ENCODE measurements at regions not wholly inside any gene's neighbourhood (a gene's known extent, or its start where the extent isn't known, plus 50 kb on each side); places are given as distances from the start of the nearest gene placed in this dataset.
"Not testable (repeated sequence)": the region's sequence is repeated elsewhere in the genome, so short reads cannot be mapped to it uniquely, and the experiment has no call there.

GRCh38 chr18:42328931-42329330, 373.9 kb downstream of the PIK3C3 start:
- no peak for DNase-seq (ENCODE audit: low read depth)

DNA sequence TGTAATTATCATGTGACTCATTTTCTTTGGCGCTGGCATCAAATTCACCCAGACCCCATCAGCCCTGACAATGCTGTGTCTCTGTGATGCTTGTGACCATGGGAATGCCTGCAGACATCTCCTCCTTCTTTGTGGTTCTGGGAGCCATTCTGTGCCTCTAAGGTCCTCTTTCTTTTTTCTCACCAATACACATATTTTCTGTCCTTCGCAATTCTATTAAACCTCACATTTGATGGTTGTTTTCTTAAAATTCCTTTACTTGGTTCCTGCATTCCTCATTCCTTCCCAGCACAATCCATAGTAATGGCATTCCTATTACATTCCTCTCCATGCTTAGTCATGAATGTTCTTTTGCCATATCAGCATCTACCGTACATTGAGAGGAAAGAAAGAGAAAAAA, 375.3 kb downstream of the PIK3C3 start:
- DNase-seq (ENCODE audit: low read depth) = no peak

- no peak for DNase-seq (ENCODE audit: low read depth)
Observed at GRCh38 chr18:42333558-42333957, 378.5 kb downstream of the PIK3C3 start.

- DNase-seq (ENCODE audit: low read depth) = no peak
Observed at GRCh38 chr18:42334931-42335330, 379.9 kb downstream of the PIK3C3 start.

- no peak for DNase-seq (ENCODE audit: low read depth)
Observed at GRCh38 chr18:42336139-42336538, 381.1 kb downstream of the PIK3C3 start.

DNA sequence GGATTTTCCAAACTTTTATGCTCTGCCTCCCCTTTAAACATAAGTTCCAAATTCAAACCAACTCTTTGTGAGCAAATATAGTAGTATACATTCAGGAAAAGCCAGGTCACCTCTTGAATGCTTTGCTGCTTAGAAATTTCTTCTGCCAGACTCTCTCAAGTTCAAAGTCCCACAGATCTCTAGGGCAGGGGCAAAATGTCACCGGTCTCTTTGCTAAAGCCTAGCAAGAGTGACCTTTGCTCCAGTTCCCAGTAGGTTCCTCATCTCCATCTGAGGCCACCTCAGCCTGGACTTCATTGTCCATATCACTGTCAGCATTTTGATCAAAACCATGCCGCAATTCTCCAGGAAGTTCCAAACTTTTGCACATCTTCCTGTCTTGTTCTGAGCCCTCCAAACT, 382.3 kb downstream of the PIK3C3 start:
- not testable (repeated sequence) for DNase-seq (ENCODE audit: low read depth)

DNA sequence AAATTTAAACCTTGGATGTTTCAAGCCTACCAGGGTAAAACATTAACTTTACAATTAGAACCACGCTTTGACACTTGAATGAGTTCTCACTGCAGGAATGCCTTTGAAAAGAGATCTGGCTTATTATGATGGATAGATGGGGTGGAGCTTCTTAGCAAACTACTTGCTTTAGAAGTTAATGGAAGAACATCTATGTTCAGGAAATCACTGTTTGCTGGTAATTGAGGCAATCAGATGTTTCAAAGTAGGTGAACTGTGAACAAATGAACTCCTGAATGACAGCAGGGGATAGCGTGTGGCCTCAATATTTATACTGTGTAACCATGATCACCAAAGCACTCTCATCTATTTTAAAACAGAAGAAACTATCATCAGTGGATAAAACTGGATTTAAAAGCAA, 383.6 kb downstream of the PIK3C3 start:
- DNase-seq (ENCODE audit: low read depth) = no peak

DNA sequence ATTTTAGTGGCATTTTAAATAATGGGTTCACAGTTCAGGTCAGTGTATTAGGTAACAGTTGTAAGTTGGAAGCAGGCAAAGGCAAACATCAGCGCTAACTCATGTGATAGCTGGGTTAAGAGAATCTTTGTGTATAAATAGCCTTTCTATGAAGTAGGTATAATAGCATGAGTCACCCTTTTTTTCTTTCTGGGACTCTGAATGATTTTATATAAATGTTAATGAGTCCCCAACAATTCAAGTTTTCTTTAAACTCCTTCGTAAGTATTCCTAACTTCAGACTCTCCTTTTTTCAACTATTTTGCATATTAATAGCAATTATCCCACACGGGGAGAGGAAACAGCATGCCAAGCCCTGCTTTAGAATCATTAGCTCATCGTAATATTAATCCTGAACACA, 384.3 kb downstream of the PIK3C3 start:
- no peak for DNase-seq (ENCODE audit: low read depth)

GRCh38 chr18:42340423-42341009, 385.5 kb downstream of the PIK3C3 start:
- no peak for DNase-seq (ENCODE audit: low read depth)

DNA sequence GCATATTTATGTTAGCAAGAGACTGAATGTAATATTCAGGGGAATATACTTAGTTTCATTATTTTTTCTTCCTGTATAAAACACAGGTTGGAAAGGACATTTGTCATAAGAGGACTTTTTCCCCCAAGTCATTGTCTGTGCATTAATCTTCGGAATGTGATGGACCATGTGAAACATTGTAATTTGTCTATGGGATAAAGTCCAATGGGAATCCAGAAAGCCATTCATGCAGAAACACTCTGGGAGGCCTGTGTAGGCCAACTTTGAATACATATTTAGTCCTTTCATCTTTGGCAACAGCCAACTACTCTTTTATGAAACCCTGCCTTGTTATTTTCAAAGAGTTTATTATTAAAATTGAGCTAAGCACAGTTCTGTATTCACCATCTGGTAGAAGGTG, 386.4 kb downstream of the PIK3C3 start:
- DNase-seq (ENCODE audit: low read depth) = no peak

DNA sequence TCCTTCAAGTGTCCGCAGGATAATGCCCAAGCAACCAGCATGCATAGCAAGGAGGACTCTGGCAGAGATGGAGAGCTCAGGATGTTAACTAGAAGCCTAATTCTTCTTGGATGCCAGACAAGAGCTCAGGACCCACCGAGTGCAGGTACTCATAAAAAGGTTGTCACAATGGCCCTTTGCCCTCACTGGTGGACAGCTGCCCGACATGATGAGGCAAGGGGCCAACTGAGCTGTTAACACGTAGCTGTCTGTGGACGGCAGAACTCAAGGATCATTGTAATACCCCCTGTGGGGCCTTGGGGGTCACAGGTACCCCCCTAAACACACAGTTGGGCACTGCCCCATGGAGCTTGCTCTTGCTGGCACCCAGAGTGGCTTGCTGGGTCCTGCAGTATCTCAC, 393.7 kb downstream of the PIK3C3 start:
- no peak for DNase-seq (ENCODE audit: low read depth)

DNA sequence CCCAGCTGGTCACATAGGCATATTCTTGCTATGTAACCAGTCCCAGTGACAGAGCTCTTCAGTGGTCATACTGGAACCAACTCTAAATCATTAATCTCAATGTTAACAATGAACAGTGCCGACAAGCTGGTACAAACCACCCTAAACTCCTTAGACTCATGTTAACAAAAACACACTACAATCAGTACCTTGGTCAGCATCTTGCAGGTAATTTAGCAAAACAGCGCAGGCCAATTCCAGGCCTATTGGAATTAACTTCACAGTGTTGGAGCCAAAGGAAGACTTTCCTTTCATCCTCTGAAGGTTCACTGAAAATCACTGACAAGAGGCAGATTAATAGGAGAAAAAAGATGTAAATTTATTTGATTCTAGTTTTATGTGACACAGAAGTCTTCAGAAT, 396.4 kb downstream of the PIK3C3 start:
- no peak for DNase-seq (ENCODE audit: low read depth)

DNA sequence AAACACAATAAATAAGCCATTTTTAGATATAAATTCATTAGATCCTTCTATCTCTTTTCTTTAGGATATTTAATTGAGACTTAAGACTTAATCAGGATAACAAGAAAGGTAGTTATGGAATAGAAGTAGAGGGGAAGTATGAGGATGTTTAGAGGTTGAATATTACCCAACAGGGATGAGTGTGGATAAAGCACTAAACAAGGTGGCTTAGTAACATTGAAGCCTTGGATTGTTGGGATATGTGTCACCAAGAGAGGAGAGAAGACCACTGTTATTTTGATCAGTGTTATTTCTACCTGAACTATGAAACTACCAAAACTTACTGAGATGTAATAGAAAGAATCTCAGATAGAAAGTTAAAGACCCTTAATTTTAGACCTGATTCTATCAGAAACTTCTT, 405.7 kb downstream of the PIK3C3 start:
- no peak for DNase-seq (ENCODE audit: low read depth)

DNA sequence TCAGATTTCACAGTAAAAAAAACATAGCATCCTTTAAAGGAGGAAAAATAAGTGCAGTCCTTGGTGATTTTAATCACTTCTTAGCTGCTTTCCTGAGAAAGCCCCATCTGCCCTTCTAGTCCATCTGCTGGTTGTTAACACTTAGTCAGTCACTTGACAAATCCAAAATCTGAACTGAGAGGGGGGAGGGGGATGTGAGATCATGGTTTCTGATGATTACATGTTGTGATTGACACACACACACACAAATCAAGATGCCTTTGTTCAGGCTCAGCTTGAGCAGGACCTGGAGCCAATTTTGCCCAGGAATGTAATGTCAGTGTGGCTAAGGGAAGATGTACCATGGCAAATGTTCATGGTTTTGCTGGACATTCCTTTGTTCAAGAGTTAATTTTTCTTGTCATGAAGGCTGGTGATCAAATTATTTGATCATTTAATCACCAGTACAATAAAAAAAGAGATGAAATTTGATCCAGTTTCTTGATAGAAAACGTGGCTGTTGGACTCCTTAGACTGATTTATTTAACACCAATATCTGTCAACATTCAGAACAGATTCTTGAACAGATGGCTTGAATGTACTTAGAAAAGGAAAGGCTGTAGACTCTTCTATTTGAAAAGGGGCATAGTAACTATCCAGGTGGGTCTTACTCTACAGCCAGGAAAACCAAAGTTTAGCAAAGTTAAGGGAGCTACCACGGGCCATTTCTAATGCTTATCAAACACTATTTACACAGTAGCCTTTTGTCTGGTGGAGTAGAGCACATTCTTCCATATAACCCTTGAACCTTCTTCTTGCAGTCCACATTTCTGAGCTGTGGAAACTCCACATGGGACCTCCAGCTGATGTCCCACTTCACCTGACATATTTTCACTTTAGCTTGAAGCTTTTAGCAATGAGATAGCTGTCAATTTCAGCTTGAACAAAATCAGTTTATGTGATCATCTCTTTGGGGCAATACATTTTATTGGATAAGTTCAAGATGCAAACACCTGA, 408.7 kb downstream of the PIK3C3 start:
- DNase-seq (ENCODE audit: low read depth) = no peak

- no peak for DNase-seq (ENCODE audit: low read depth)
Observed at GRCh38 chr18:42364766-42365165, 409.7 kb downstream of the PIK3C3 start.

DNA sequence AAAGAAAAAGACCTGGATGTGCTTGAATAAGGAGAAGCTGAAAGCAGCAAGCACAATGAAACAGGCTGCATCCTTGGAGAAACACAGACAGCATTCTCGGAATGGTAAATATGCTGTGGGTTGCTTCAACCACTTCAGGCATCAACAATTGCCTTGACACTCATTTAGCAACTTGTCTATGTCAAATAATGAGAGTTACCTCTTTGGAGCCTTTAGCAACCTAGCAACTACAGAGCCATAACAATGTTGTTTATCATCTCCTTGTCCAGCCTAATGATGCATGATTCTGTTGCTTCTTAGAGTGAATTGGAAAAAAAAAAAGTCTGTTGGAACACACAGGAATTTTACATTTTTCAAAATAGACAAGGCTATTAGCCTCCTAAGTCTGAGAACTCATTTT, 410.6 kb downstream of the PIK3C3 start:
- DNase-seq (ENCODE audit: low read depth) = no peak

DNA sequence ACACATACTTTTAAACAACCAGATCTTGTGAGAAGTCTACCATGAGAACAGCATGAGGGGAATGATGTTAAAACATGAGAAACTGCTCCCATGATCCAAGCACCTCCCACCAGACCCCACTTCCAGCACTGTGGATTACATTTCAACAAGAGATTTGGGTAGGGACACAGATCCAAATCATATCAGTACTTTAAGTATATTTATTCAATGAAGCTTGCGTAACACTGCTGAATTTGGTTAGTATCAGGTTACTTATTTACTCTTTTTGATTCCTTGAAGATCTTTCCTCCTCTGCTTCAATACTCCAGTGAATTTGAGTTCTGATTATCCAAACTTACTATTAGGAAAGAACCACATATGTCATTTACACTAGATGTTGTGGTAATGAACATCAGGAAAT, 418.6 kb downstream of the PIK3C3 start:
- no peak for DNase-seq (ENCODE audit: low read depth)

- DNase-seq (ENCODE audit: low read depth) = no peak
Observed at GRCh38 chr18:42374961-42375360, 419.9 kb downstream of the PIK3C3 start.

GRCh38 chr18:42378854-42379253, 423.8 kb downstream of the PIK3C3 start:
- DNase-seq (ENCODE audit: low read depth) = not testable (repeated sequence)

DNA sequence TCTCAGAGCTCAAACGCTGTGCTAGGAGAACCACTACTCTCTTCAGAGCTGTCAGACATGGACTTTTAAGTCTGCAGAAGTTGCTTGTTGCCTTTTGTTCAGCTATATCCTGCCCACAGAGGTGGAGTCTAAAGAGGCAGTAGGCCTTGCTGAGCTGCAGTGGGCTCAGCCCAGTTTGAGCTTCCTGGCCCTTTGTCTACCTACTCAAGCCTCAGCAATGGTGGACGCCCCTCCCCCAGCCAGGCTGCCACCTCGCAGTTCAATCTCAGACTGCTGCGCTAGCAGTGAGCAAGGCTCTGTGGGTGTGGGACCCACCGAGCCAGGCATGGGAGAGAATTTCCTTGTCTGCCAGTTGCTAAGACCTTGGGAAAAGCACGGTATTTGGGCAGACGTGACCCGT, 426.2 kb downstream of the PIK3C3 start:
- not testable (repeated sequence) for DNase-seq (ENCODE audit: low read depth)

- DNase-seq (ENCODE audit: low read depth) = no peak
Observed at GRCh38 chr18:42392416-42392815, 437.4 kb downstream of the PIK3C3 start.

- DNase-seq (ENCODE audit: low read depth) = no peak
Observed at GRCh38 chr18:42392926-42393325, 437.9 kb downstream of the PIK3C3 start.

DNA sequence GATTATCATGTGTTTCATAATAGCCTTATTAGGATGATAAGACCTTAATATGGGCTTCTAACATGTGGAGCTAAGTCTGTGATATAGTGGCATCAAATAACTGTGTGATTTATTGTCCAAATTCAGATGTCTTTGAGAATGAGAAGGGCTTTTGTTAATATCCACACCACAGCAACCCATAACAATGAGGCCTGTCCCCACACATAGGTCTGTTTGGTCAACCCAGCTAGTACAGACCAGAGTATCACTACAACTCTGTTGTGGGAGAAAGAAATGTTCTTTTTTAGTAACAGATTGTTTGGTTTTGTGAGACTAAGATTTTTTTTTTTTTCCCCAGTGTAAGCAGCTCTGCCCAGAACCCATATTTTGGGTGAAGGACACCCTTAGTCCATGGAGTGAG, 439.2 kb downstream of the PIK3C3 start:
- no peak for DNase-seq (ENCODE audit: low read depth)

All from HS-5 (cell line).